Gastroesophageal sphincter (tissue), 4 donors: ENCODE measurements at regions not wholly inside any gene's neighbourhood (a gene's known extent, or its start where the extent isn't known, plus 50 kb on each side); places are given as distances from the start of the nearest gene placed in this dataset.

ENCODE experiments used
- ATAC-seq: fragments of 150-250 bp; one replicate; pipeline ENCODE4 v1.9.1; 2016; ENCODE audit warnings: mild to moderate bottlenecking, moderate library complexity
- H3K27ac ChIP-seq, 4 donors: fragments of 200-600 bp; sonication (generic) in 3 of 4; 1 replicate in 3 of 4; 2 replicates in 1 of 4; pipeline ENCODE4 v1.5.1; 2016 to 2019
- H3K27me3 ChIP-seq: fragments of 200-600 bp; sonication (generic); one replicate; pipeline ENCODE4 v1.5.1; 2019
- H3K36me3 ChIP-seq, 2 donors: fragments of 200-600 bp; sonication (generic); one replicate each; pipeline ENCODE4 v1.5.1; 2019; ENCODE audit warnings: control low read depth in 1 of 2
- H3K4me1 ChIP-seq, 3 donors: fragments of 200-600 bp; sonication (generic); 1 replicate in 2 of 3; 2 replicates in 1 of 3; pipeline ENCODE4 v1.5.1; 2016 to 2019; ENCODE audit warnings: control low read depth in 2 of 3
- H3K4me3 ChIP-seq, 2 donors: fragments of 200-600 bp; sonication (generic); one replicate each; pipeline ENCODE4 v1.5.1; 2019; ENCODE audit warnings: mild to moderate bottlenecking in 1 of 2, moderate library complexity in 1 of 2
- H3K9me3 ChIP-seq, 3 donors: fragments of 200-600 bp; sonication (generic); one replicate each; pipeline ENCODE4 v1.5.1; 2017 to 2019; ENCODE audit warnings: control low read depth in 2 of 3
- CTCF ChIP-seq, 4 experiments: fragments of 200-600 bp in 2 of 4; fragments of 450-650 bp in 2 of 4; sonication (generic) in 1 of 4; IDR thresholded peaks; one replicate each; pipeline ENCODE4 v1.5.1; 2017 to 2019; ENCODE audit warnings: antibody characterized with exemption in 4 of 4, mild to moderate bottlenecking in 2 of 4, moderate library complexity in 2 of 4
- EP300 ChIP-seq: sonication (generic); formaldehyde crosslinking; IDR thresholded peaks from one replicate; pipeline ENCODE4 v1.6.1; 2017; ENCODE audit warnings: antibody characterized with exemption, mild to moderate bottlenecking
- POLR2A ChIP-seq, 2 donors: fragments of 450-650 bp; IDR thresholded peaks; one replicate each; pipeline ENCODE4 v1.6.1; 2017; ENCODE audit warnings: antibody characterized with exemption in 2 of 2, mild to moderate bottlenecking in 2 of 2, moderate library complexity in 1 of 2
- POLR2AphosphoS5 ChIP-seq: sonication (generic); formaldehyde crosslinking; IDR thresholded peaks from one replicate; pipeline ENCODE4 v1.6.1; 2017; ENCODE audit warnings: antibody characterized with exemption
- WGBS, 2 donors: methylation state at CpG; one replicate each; pipeline ENCODE4 v1.1.5; 2018; ENCODE audit warnings: low coverage in 1 of 2; 5-methylcytosine and 5-hydroxymethylcytosine counted together

GRCh38 chrX:147602176-147602696 lies 309.5 kb upstream of the FMR1 start:
- 14 to 40% methylated on average over 2 of the region's 3 CpGs for WGBS, 2 donors
- no peaks in the 10 kb centered on the region for H3K4me1 ChIP-seq
- no peaks in the 10 kb centered on the region for H3K27me3 ChIP-seq
- TF ChIP-seq CTCF (IDR thresholded peaks at IDR 0.05) (no peak), EP300 (no peak), POLR2A (IDR thresholded peaks at IDR 0.05) (no peak), POLR2AphosphoS5 (no peak)
- H3K9me3 ChIP-seq = no peaks in the 10 kb centered on the region
- H3K4me3 ChIP-seq = no peak overlapping the region
- no peak overlapping the region for H3K27ac ChIP-seq
- no peaks in the 10 kb centered on the region for H3K36me3 ChIP-seq
- ATAC-seq = no peak

GRCh38 chrX:147626605-147627004 lies 285.1 kb upstream of the FMR1 start:
- no peak for TF ChIP-seq EP300
- no peak for TF ChIP-seq POLR2A (IDR thresholded peaks at IDR 0.05)
- no peak for TF ChIP-seq POLR2AphosphoS5
- Histone ChIP-seq H3K27me3 (no peaks in the 10 kb centered on the region), H3K27ac (no peak overlapping the region), H3K36me3 (no peaks in the 10 kb centered on the region), H3K9me3 (no peaks in the 10 kb centered on the region), H3K4me3 (no peak overlapping the region), H3K4me1 (no peaks in the 10 kb centered on the region)
- WGBS, 2 donors = 78 to 84% methylated on average over 4 to 5 of the region's 5 CpGs
- no peak for ATAC-seq

- H3K9me3 ChIP-seq = no peaks in the 10 kb centered on the region
- no peak overlapping the region for H3K27ac ChIP-seq
- no peaks in the 10 kb centered on the region for H3K27me3 ChIP-seq
- H3K4me1 ChIP-seq = no peaks in the 10 kb centered on the region
- 67 to 100% methylated on average over 1 of the region's 1 CpG for WGBS, 2 donors
- no peak overlapping the region for H3K4me3 ChIP-seq
- H3K36me3 ChIP-seq = no peaks in the 10 kb centered on the region
- ATAC-seq = no peak
- TF ChIP-seq CTCF (IDR thresholded peaks at IDR 0.05) = no peak
- TF ChIP-seq POLR2AphosphoS5 = no peak
- TF ChIP-seq POLR2A (IDR thresholded peaks at IDR 0.05) = no peak
- TF ChIP-seq EP300 = no peak
Measured at GRCh38 chrX:147635186-147635585, 276.5 kb upstream of the FMR1 start.

GRCh38 chrX:147637190-147637589 lies 274.5 kb upstream of the FMR1 start:
- no peaks in the 10 kb centered on the region for H3K36me3 ChIP-seq
- no peak overlapping the region for H3K4me3 ChIP-seq
- TF ChIP-seq EP300 (no peak), CTCF (IDR thresholded peaks at IDR 0.05) (no peak), POLR2A (IDR thresholded peaks at IDR 0.05) (no peak), POLR2AphosphoS5 (no peak)
- no peaks in the 10 kb centered on the region for H3K27me3 ChIP-seq
- ATAC-seq = no peak
- WGBS, 2 donors = no CpG with 5 or more reads among the region's 7 CpGs
- no peaks in the 10 kb centered on the region for H3K9me3 ChIP-seq
- no peaks in the 10 kb centered on the region for H3K4me1 ChIP-seq
- no peak overlapping the region for H3K27ac ChIP-seq

- TF ChIP-seq CTCF (IDR thresholded peaks at IDR 0.05) (no peak), EP300 (no peak)
- Histone ChIP-seq H3K4me3 (no peak overlapping the region), H3K4me1 (no peaks in the 10 kb centered on the region), H3K27ac (no peak overlapping the region), H3K36me3 (no peaks in the 10 kb centered on the region), H3K27me3 (no peaks in the 10 kb centered on the region), H3K9me3 (no peaks in the 10 kb centered on the region)
- ATAC-seq = no peak
- WGBS, 2 donors = 56 to 60% methylated on average over 3 to 4 of the region's 4 CpGs
Measured at GRCh38 chrX:147646949-147647723, 264.6 kb upstream of the FMR1 start.
